A204.1 (cell line): ENCODE measurements at regions not wholly inside any gene's neighbourhood (a gene's known extent, or its start where the extent isn't known, plus 50 kb on each side); places are given as distances from the start of the nearest gene placed in this dataset.

Source experiments
- FAIRE-seq: peaks from 2 replicates; lab custom pipeline; 2012; peaks lifted over from hg19 to GRCh38; lab: Jason Lieb, UNC

GRCh38 chrX:104306180-104306579 lies 51.4 kb upstream of the ESX1 start:
- no peak for FAIRE-seq
